HEK293T (cell line): ENCODE measurements at regions not wholly inside any gene's neighbourhood (a gene's known extent, or its start where the extent isn't known, plus 50 kb on each side); places are given as distances from the start of the nearest gene placed in this dataset.

ENCODE experiments used
- CTBP1 ChIP-seq: fragments of 450-650 bp; IDR thresholded peaks from 2 replicates; pipeline ENCODE4 v1.6.1; 2016; ENCODE audit warnings: borderline replicate concordance
- ELF4 ChIP-seq: fragments of 450-650 bp; IDR thresholded peaks from 2 replicates; pipeline ENCODE4 v1.6.1; 2017; ENCODE audit warnings: antibody characterized with exemption
- FOXK2 ChIP-seq: fragments of 450-650 bp; IDR thresholded peaks from 2 replicates; pipeline ENCODE4 v1.6.1; 2016; ENCODE audit warnings: mild to moderate bottlenecking
- FOXM1 ChIP-seq: fragments of 450-650 bp; IDR thresholded peaks from 2 replicates; pipeline ENCODE4 v1.6.1; 2017; ENCODE audit warnings: mild to moderate bottlenecking, borderline replicate concordance
- HDGF ChIP-seq: fragments of 450-650 bp; IDR thresholded peaks from 2 replicates; pipeline ENCODE4 v1.6.1; 2017; ENCODE audit warnings: antibody characterized with exemption, borderline replicate concordance
- L3MBTL2 ChIP-seq: fragments of 450-650 bp; conservative IDR thresholded peaks from 2 replicates; pipeline ENCODE4 v1.6.1; 2016; ENCODE audit warnings: mild to moderate bottlenecking
- LEF1 ChIP-seq: fragments of 450-650 bp; IDR thresholded peaks from 2 replicates; pipeline ENCODE4 v1.6.1; 2017; ENCODE audit warnings: mild to moderate bottlenecking, borderline replicate concordance
- NFRKB ChIP-seq: fragments of 450-650 bp; IDR thresholded peaks from 2 replicates; pipeline ENCODE4 v1.6.1; 2016; ENCODE audit warnings: mild to moderate bottlenecking, moderate library complexity
- PKNOX1 ChIP-seq: fragments of 450-650 bp; IDR thresholded peaks from 2 replicates; pipeline ENCODE4 v1.6.1; 2016
- SP1 ChIP-seq: fragments of 450-650 bp; IDR thresholded peaks from 2 replicates; pipeline ENCODE4 v1.6.1; 2017
- SUZ12 ChIP-seq: fragments of 450-650 bp; IDR thresholded peaks from 2 replicates; pipeline ENCODE4 v1.6.1; 2016; ENCODE audit warnings: mild to moderate bottlenecking
- TARDBP ChIP-seq: fragments of 450-650 bp; IDR thresholded peaks from 2 replicates; pipeline ENCODE4 v1.6.1; 2016
- ZNF384 ChIP-seq: fragments of 450-650 bp; IDR thresholded peaks from 2 replicates; pipeline ENCODE4 v1.6.1; 2016

GRCh38 chr19:29421196-29421545 lies 104.6 kb upstream of the VSTM2B start:
- TF ChIP-seq LEF1 (no peak), TARDBP (no peak), FOXM1 (no peak), SUZ12 (no peak), ELF4 (no peak), NFRKB (no peak), HDGF (no peak), FOXK2 (no peak), ZNF384 (no peak), SP1 (no peak), PKNOX1 (no peak), L3MBTL2 (no peak), CTBP1 (no peak)
